GM19324 (cell line): ENCODE measurements at regions not wholly inside any gene's neighbourhood (a gene's known extent, or its start where the extent isn't known, plus 50 kb on each side); places are given as distances from the start of the nearest gene placed in this dataset.
A peak's percentile ranks its signal among the peaks of the same experiment; 100 is the strongest.

Experiments used
- ATAC-seq: cut with Tn5 transposase; IDR thresholded peaks from one replicate; pipeline ENCODE4 v1.9.1; 2021; ENCODE audit warnings: mild to moderate bottlenecking, moderate library complexity; ENCODE audit not compliant: unreplicated experiment, low FRiP score

DNA sequence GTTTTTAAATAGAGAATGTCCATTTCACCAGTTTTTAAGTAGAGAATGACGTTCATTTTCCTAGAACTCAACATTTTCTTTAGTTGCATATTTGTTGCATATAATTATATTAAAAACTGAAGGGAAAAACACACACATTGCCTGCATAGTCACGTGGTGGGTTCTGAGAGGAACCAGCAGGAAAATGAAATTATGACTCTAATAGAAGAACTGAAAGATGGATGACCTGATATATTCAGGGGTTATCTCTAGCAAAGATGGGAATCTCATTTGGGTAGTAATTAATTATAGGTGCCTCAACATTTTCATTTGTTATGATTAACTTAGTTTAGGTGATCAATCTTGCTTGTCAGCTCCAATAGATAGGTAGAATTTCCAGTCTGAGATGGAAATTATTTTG lies 288.3 kb downstream of the TRIB2 start:
- no peak for ATAC-seq

DNA sequence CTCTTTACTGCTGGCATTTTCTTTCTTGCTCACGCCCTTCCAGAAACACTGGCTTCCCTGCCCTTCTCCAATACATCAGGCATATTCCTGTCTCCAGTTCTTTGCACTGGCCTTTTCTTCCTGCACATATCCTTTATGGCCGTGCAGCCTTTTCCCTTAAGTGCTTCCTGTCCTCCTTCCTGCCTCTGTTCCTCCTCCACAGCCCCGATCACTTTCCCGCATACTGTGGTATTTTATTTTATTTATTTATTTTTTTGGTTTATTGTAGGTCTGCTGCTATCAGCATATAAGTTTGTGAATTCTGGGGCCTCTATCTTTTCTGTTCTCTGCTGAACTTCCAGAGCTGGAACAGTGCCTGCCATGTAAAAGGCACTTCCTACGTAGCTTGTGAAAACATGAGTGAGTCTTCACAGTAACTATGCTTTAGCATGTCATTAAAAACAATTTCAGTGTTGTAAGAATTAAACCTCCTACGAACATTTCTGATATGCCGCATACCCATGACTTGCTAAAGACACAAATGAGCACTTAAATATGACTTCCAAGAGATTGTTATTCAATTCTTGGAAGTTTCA lies 289.1 kb downstream of the TRIB2 start:
- ATAC-seq = no peak

DNA sequence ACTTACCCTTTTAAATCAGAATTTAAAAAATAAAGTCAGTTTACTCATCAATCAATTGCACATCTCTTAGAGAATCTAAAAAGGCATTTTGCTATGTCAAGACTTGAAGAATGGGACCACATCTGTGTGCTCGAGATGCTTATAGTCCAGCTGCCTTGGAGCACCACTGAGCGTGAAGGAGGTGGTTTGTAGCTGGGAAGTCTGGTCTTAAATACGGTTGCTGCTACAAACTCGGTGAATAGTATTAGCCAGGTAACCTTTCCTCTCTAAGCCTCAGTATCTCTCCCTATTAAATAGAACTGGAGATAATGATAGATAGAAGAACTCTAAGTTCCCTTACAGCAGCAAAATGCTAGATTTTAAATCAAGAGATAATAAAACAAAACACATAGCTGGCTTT lies 289.7 kb downstream of the TRIB2 start:
- ATAC-seq = no peak

GRCh38 chr2:13006829-13007717 lies 290.3 kb downstream of the TRIB2 start:
- ATAC-seq = peak; percentile 65

DNA sequence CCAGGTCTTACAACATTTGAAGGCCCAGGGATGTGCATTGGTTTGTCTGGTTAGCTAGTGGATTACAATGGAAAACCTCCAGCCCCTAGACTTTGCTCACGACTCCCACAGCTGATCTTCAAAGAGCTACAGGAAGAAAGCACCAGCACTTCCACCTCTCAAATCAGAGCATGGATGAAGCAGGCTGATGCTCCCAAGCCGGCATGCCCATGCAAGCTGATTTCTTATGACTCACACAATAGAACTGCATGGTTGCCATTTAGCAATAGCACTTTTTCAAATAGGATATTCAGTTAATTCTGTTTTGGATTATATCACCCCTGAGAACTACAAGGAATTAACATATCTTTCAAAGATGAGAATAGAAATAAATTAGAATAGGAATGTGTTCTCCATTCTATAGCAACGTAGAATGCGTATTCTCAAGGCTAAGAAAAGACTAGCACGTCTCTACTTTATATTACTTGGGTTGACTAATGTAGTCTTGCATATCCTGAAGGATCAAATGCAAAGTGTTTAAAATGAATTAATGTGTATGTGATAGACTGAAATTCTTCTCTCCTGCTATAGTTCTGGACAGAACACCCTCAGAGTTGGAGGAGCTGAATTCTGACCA lies 292.4 kb downstream of the TRIB2 start:
- ATAC-seq = no peak

GRCh38 chr2:13010283-13010682 lies 293.5 kb downstream of the TRIB2 start:
- no peak for ATAC-seq

DNA sequence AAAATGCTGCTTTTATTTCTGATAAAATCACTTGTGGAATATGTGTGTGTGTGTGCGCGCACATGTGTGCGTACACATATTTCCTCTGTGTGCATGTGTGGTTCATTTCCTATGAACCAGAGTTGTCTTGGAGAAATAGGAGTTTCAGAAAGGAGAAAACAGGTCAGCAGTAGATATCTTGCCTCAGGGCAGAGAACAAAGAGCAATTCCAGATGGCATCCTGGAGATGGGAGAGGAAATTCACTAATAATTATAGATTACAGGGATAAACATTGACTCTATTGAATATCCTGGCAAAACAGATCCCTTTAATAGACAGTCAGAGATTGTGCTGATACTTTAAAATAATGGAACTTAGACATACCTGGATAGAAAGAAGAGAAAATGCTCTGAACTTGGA lies 298.0 kb downstream of the TRIB2 start:
- ATAC-seq = no peak

DNA sequence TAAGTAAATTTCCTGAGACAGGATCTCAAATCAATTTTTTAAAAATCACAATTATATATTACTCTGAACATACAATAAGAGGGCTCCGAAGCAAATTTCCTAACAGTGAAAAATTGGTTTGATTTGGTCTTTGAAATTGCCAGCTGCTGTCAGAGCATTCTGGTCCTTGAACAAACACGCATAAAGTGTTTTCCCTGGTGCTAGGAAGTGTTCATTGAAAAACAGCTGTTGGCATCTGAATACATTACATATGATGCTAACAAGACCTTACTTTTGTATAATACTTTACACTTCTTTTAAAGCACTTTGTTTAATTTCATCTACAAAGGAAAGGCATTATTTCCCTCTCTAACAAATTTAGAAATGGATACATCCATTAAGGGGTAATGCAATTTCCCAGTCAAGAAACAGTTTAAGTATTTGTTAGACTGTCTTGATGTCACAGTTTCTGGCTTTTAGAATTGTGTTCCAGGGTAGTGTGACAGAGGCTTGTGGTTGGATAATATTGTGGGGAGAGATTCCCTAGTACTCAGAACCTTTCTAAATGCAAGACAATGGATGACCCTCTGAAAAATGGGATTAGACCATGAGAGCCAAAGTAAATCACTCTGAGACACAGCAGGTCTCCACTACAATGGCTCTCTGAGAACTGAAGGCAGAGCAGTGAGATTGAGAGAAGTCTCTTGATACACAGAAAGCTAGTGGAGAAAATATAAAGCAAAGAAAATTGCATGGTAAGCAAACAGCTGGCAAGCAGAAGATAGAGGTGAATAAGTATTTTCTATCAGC lies 299.0 kb downstream of the TRIB2 start:
- no peak for ATAC-seq

GRCh38 chr2:13018490-13018889 lies 301.8 kb downstream of the TRIB2 start:
- ATAC-seq = no peak

GRCh38 chr2:13019781-13020180 lies 303.0 kb downstream of the TRIB2 start:
- no peak for ATAC-seq

GRCh38 chr2:13020469-13020868 lies 303.7 kb downstream of the TRIB2 start:
- no peak for ATAC-seq

- no peak for ATAC-seq
These were observed 304.8 kb downstream of the TRIB2 start for GRCh38 chr2:13021470-13021957.

DNA sequence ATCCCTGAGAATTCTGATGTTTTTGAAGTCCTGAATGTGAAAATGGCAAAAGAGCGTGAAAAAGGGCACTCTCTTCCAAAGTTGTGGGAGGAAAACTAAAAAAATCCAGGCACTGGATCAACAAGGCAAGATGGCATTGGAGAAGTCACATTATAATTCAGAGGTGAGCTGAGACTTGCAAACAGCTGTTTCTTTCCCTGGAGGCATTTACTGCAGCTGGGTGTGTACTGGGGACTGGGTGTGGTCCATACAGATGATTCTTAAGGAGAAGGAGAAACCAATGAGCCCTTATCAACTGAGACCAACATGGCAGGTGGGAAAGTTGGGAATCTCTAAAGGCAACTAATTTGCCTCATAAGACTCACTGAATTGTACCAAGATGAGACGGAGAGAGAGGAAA lies 313.9 kb downstream of the TRIB2 start:
- no peak for ATAC-seq

- no peak for ATAC-seq
These were observed 318.1 kb downstream of the TRIB2 start for GRCh38 chr2:13034861-13035260.

- ATAC-seq = no peak
These were observed 319.1 kb downstream of the TRIB2 start for GRCh38 chr2:13035866-13036265.

GRCh38 chr2:13040043-13040442 lies 323.3 kb downstream of the TRIB2 start:
- no peak for ATAC-seq

GRCh38 chr2:13046557-13047165 lies 329.9 kb downstream of the TRIB2 start:
- ATAC-seq = no peak

- ATAC-seq = no peak
These were observed 334.0 kb downstream of the TRIB2 start for GRCh38 chr2:13050764-13051163.

DNA sequence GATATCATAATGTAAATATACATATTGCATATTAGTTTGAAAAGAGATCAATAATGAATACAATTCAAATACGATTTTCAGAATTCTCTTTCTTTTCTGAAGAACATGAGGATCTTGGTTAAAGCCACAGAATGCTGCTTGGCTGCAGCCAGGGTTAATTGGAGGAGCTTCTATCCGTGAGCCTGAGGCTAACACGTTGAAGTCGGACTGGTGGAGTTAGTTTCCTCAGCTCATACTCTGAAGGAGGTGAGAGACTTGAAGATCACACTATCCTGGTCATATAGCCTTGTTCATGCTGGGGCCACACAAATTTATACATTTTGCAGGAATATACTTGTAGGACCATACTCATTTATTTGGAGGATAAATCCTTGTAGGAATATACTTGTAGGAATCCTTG lies 335.8 kb downstream of the TRIB2 start:
- ATAC-seq = no peak

- ATAC-seq = no peak
These were observed 339.6 kb downstream of the TRIB2 start for GRCh38 chr2:13056259-13056843.
